ENCODE measurements at regions not wholly inside any gene's neighbourhood (a gene's known extent, or its start where the extent isn't known, plus 50 kb on each side); places are given as distances from the start of the nearest gene placed in this dataset.

DNA sequence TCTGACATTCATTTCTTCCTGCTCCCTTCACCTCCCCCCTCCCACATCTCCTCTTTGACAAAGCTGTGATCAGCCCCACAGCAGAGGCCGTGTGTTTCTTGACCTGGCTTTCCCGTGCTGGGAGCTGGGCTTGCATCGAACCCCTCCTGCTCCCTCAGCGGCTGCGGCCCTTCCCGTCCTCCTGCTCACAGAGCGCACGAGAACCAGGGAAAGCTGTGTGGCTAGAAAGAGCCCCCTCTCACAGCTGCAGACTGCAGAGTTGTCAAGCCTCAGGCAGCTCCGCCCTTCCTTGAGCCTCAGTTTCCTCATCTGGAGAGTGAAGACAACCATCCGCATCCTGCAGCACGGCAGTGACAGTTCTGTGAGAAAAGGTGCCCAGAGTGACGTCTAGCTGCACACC lies 65.7 kb upstream of the GLI2 start:
- TF ChIP-seq TAF1 (IDR thresholded peaks at IDR 0.05; ENCODE audit: low read depth) (no peak), CEBPB (IDR thresholded peaks at IDR 0.05) (no peak), NFIC (IDR thresholded peaks at IDR 0.05) (no peak)
- TF ChIP-seq, protein P1, sequence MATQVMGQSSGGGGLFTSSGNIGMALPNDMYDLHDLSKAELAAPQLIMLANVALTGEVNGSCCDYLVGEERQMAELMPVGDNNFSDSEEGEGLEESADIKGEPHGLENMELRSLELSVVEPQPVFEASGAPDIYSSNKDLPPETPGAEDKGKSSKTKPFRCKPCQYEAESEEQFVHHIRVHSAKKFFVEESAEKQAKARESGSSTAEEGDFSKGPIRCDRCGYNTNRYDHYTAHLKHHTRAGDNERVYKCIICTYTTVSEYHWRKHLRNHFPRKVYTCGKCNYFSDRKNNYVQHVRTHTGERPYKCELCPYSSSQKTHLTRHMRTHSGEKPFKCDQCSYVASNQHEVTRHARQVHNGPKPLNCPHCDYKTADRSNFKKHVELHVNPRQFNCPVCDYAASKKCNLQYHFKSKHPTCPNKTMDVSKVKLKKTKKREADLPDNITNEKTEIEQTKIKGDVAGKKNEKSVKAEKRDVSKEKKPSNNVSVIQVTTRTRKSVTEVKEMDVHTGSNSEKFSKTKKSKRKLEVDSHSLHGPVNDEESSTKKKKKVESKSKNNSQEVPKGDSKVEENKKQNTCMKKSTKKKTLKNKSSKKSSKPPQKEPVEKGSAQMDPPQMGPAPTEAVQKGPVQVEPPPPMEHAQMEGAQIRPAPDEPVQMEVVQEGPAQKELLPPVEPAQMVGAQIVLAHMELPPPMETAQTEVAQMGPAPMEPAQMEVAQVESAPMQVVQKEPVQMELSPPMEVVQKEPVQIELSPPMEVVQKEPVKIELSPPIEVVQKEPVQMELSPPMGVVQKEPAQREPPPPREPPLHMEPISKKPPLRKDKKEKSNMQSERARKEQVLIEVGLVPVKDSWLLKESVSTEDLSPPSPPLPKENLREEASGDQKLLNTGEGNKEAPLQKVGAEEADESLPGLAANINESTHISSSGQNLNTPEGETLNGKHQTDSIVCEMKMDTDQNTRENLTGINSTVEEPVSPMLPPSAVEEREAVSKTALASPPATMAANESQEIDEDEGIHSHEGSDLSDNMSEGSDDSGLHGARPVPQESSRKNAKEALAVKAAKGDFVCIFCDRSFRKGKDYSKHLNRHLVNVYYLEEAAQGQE (IDR thresholded peaks at IDR 0.05; ENCODE audit: low read depth): no peak
